GM12878 (cell line): ENCODE measurements at regions not wholly inside any gene's neighbourhood (a gene's known extent, or its start where the extent isn't known, plus 50 kb on each side); places are given as distances from the start of the nearest gene placed in this dataset.

ENCODE experiments used
- BCL11A ChIP-seq: IDR thresholded peaks from 2 replicates; pipeline ENCODE4 v1.6.1; 2011; ENCODE audit warnings: low read depth, low read length
- BMI1 ChIP-seq: fragments of 450-650 bp; IDR thresholded peaks from 2 replicates; pipeline ENCODE4 v1.6.1; 2016; ENCODE audit warnings: mild to moderate bottlenecking, moderate library complexity, borderline replicate concordance
- CTCF ChIP-seq, 3 experiments: IDR thresholded peaks in 2 of 3; conservative IDR thresholded peaks in 1 of 3; 2 replicates each; pipeline ENCODE4 v1.5.1; 2011; ENCODE audit warnings: low read depth in 3 of 3, low read length in 3 of 3, mild to moderate bottlenecking in 3 of 3, control low read depth in 2 of 3, moderate library complexity in 2 of 3, inconsistent platforms in 1 of 3, mixed read lengths in 1 of 3; ENCODE audit not compliant: control insufficient read depth in 2 of 3, insufficient read depth in 1 of 3; ENCODE audit errors: extremely low read depth in 1 of 3
- E4F1 ChIP-seq: fragments of 450-650 bp; IDR thresholded peaks from 2 replicates; pipeline ENCODE4 v1.6.1; 2018; ENCODE audit warnings: borderline replicate concordance, mild to moderate bottlenecking; ENCODE audit not compliant: partially characterized antibody
- SIN3A ChIP-seq: IDR thresholded peaks from 2 replicates; pipeline ENCODE4 v1.6.1; 2012; ENCODE audit warnings: low read depth, low read length, improper control_type of control experiment
- YY1 ChIP-seq: IDR thresholded peaks from 2 replicates; pipeline ENCODE4 v1.6.1; 2011; ENCODE audit warnings: low read depth, mild to moderate bottlenecking, low read length
- ZNF207 ChIP-seq: fragments of 450-650 bp; IDR thresholded peaks from 2 replicates; pipeline ENCODE4 v1.6.1; 2014; ENCODE audit warnings: antibody characterized with exemption, mild to moderate bottlenecking, borderline replicate concordance
- ZNF622 ChIP-seq: fragments of 450-650 bp; IDR thresholded peaks from 2 replicates; pipeline ENCODE4 v1.6.1; 2017; ENCODE audit warnings: mild to moderate bottlenecking, inconsistent platforms

GRCh38 chr5:98433022-98433421 is 340.4 kb upstream of the RGMB start:
- TF ChIP-seq CTCF (IDR thresholded peaks at IDR 0.05 in 2 of 3, conservative IDR thresholded peaks at IDR 0.05 in 1 of 3; ENCODE audit: control insufficient read depth in 2 of 3, extremely low read depth in 1 of 3, insufficient read depth in 1 of 3, low read depth in 3 of 3, low read length in 3 of 3) (no peak), YY1 (no peak), BCL11A (no peak), BMI1 (no peak), E4F1 (no peak), ZNF622 (no peak), ZNF207 (no peak), SIN3A (no peak)
